WTC11 (cell line): ENCODE measurements at regions not wholly inside any gene's neighbourhood (a gene's known extent, or its start where the extent isn't known, plus 50 kb on each side); places are given as distances from the start of the nearest gene placed in this dataset.

Source experiments
- CBFB ChIP-seq: sonication (generic); formaldehyde crosslinking; IDR thresholded peaks from 2 replicates; pipeline ENCODE4 v1.8.1; 2022; ENCODE audit warnings: mild to moderate bottlenecking, low read depth, missing genetic modification reagents
- FOXP1 ChIP-seq: sonication (generic); formaldehyde crosslinking; IDR thresholded peaks from 2 replicates; pipeline ENCODE4 v1.8.0; 2022; ENCODE audit warnings: missing genetic modification reagents, mild to moderate bottlenecking, moderate library complexity, borderline replicate concordance
- GRHL2 ChIP-seq: fragments of 250-450 bp; sonication (Bioruptor Pico); IDR thresholded peaks from 2 replicates; pipeline ENCODE4 v1.8.0; 2022; ENCODE audit warnings: mild to moderate bottlenecking, moderate library complexity; ENCODE audit not compliant: insufficient replicate concordance, severe bottlenecking
- KAT7 ChIP-seq: sonication (generic); formaldehyde crosslinking; IDR thresholded peaks from 2 replicates; pipeline ENCODE4 v1.8.1; 2023; ENCODE audit warnings: missing genetic modification reagents, mild to moderate bottlenecking, borderline replicate concordance
- NR3C1 ChIP-seq: sonication (generic); formaldehyde crosslinking; conservative IDR thresholded peaks from 2 replicates; pipeline ENCODE4 v1.8.1; 2023; ENCODE audit warnings: low read depth, mild to moderate bottlenecking, missing genetic modification reagents
- PRRX2 ChIP-seq: fragments of 250-450 bp; sonication (Bioruptor Pico); IDR thresholded peaks from 2 replicates; pipeline ENCODE4 v1.8.0; 2021; ENCODE audit warnings: mild to moderate bottlenecking
- RELA ChIP-seq: sonication (generic); formaldehyde crosslinking; IDR thresholded peaks from 2 replicates; pipeline ENCODE4 v1.8.1; 2022; ENCODE audit warnings: missing genetic modification reagents, mild to moderate bottlenecking, borderline replicate concordance
- TEAD4 ChIP-seq: sonication (generic); formaldehyde crosslinking; IDR thresholded peaks from 2 replicates; pipeline ENCODE4 v1.8.0; 2022; ENCODE audit warnings: mild to moderate bottlenecking, missing genetic modification reagents
- TF ChIP-seq, protein P1 (sequence below): fragments of 200-600 bp; IDR thresholded peaks from 2 replicates; pipeline ENCODE4 v1.8.0; 2022; ENCODE audit warnings: antibody characterized with exemption
- TF ChIP-seq, protein P2 (sequence below): sonication (generic); formaldehyde crosslinking; IDR thresholded peaks from 2 replicates; pipeline ENCODE4 v1.8.1; 2022; ENCODE audit warnings: mild to moderate bottlenecking, moderate library complexity, missing genetic modification reagents
- TF ChIP-seq, protein P3 (sequence below): sonication (generic); formaldehyde crosslinking; IDR thresholded peaks from 2 replicates; pipeline ENCODE4 v1.8.1; 2022; ENCODE audit warnings: mild to moderate bottlenecking, missing genetic modification reagents, moderate library complexity, borderline replicate concordance
- TF ChIP-seq, protein P4 (sequence below): sonication (generic); formaldehyde crosslinking; IDR thresholded peaks from 2 replicates; pipeline ENCODE4 v1.8.0; 2022; ENCODE audit warnings: mild to moderate bottlenecking, missing genetic modification reagents
- TF ChIP-seq, protein P5 (sequence below): sonication (generic); formaldehyde crosslinking; IDR thresholded peaks from 2 replicates; pipeline ENCODE4 v1.8.1; 2022; ENCODE audit warnings: low read depth, missing genetic modification reagents, borderline replicate concordance
- TF ChIP-seq, protein P6 (sequence below): sonication (generic); formaldehyde crosslinking; IDR thresholded peaks from 2 replicates; pipeline ENCODE4 v1.8.1; 2022; ENCODE audit warnings: missing genetic modification reagents, borderline replicate concordance

DNA sequence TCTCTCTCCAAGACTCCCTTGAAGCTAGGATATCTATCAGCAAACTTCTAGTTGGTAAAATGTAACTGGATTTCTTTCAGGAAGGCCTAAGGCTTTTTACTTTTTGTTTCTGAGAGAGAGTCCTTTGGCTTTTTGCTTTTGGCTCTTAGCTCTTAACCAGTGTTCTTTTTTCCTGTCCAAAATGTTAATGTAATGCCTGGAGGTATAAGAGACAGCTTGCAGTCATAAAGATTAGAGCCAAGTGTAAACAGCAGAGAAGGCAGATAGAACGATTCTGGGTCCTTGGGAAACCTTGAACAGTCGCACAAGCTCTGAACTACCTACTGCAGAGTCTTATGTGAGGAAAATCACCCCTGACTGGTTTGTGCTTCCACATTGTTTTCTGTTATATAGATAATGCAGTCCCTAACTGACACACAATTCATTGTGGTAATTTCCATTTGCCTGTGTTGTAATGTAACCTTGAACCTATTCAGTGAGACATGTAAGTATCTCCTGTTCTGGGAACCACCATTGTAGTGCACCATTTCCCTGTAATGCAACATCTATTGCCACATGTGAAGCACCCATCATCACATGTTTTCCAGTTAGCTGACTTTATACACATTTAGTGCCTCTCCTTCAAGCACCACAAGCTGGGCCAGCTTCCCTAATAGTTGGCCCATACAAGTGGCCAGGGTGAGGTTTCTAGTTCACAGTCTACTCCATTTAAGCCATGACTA, 1311.9 kb downstream of the ROBO1 start:
- TF ChIP-seq PRRX2 (CRISPR knock-in tag) (no peak), RELA (CRISPR knock-in tag) (no peak), KAT7 (CRISPR knock-in tag) (no peak), GRHL2 (no peak), CBFB (CRISPR knock-in tag) (no peak), NR3C1 (CRISPR knock-in tag) (no peak), TEAD4 (CRISPR knock-in tag) (no peak), FOXP1 (CRISPR knock-in tag) (no peak)
- TF ChIP-seq, protein P1, sequence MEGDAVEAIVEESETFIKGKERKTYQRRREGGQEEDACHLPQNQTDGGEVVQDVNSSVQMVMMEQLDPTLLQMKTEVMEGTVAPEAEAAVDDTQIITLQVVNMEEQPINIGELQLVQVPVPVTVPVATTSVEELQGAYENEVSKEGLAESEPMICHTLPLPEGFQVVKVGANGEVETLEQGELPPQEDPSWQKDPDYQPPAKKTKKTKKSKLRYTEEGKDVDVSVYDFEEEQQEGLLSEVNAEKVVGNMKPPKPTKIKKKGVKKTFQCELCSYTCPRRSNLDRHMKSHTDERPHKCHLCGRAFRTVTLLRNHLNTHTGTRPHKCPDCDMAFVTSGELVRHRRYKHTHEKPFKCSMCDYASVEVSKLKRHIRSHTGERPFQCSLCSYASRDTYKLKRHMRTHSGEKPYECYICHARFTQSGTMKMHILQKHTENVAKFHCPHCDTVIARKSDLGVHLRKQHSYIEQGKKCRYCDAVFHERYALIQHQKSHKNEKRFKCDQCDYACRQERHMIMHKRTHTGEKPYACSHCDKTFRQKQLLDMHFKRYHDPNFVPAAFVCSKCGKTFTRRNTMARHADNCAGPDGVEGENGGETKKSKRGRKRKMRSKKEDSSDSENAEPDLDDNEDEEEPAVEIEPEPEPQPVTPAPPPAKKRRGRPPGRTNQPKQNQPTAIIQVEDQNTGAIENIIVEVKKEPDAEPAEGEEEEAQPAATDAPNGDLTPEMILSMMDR = no peak
- TF ChIP-seq, protein P2, sequence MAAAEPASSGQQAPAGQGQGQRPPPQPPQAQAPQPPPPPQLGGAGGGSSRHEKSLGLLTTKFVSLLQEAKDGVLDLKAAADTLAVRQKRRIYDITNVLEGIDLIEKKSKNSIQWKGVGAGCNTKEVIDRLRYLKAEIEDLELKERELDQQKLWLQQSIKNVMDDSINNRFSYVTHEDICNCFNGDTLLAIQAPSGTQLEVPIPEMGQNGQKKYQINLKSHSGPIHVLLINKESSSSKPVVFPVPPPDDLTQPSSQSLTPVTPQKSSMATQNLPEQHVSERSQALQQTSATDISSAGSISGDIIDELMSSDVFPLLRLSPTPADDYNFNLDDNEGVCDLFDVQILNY (CRISPR knock-in tag) = no peak
- TF ChIP-seq, protein P3, sequence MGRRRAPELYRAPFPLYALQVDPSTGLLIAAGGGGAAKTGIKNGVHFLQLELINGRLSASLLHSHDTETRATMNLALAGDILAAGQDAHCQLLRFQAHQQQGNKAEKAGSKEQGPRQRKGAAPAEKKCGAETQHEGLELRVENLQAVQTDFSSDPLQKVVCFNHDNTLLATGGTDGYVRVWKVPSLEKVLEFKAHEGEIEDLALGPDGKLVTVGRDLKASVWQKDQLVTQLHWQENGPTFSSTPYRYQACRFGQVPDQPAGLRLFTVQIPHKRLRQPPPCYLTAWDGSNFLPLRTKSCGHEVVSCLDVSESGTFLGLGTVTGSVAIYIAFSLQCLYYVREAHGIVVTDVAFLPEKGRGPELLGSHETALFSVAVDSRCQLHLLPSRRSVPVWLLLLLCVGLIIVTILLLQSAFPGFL (CRISPR knock-in tag) = no peak
- TF ChIP-seq, protein P4, sequence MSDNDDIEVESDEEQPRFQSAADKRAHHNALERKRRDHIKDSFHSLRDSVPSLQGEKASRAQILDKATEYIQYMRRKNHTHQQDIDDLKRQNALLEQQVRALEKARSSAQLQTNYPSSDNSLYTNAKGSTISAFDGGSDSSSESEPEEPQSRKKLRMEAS (CRISPR knock-in tag) = no peak
- TF ChIP-seq, protein P5, sequence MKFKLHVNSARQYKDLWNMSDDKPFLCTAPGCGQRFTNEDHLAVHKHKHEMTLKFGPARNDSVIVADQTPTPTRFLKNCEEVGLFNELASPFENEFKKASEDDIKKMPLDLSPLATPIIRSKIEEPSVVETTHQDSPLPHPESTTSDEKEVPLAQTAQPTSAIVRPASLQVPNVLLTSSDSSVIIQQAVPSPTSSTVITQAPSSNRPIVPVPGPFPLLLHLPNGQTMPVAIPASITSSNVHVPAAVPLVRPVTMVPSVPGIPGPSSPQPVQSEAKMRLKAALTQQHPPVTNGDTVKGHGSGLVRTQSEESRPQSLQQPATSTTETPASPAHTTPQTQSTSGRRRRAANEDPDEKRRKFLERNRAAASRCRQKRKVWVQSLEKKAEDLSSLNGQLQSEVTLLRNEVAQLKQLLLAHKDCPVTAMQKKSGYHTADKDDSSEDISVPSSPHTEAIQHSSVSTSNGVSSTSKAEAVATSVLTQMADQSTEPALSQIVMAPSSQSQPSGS (CRISPR knock-in tag) = no peak
- TF ChIP-seq, protein P6, sequence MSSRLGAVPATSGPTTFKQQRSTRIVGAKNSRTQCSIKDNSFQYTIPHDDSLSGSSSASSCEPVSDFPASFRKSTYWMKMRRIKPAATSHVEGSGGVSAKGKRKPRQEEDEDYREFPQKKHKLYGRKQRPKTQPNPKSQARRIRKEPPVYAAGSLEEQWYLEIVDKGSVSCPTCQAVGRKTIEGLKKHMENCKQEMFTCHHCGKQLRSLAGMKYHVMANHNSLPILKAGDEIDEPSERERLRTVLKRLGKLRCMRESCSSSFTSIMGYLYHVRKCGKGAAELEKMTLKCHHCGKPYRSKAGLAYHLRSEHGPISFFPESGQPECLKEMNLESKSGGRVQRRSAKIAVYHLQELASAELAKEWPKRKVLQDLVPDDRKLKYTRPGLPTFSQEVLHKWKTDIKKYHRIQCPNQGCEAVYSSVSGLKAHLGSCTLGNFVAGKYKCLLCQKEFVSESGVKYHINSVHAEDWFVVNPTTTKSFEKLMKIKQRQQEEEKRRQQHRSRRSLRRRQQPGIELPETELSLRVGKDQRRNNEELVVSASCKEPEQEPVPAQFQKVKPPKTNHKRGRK (CRISPR knock-in tag) = no peak
